Tibial nerve (tissue), 4 donors: ENCODE measurements at regions not wholly inside any gene's neighbourhood (a gene's known extent, or its start where the extent isn't known, plus 50 kb on each side); places are given as distances from the start of the nearest gene placed in this dataset.

ENCODE experiments used
- DNase-seq, 2 donors: peaks; one replicate each; pipeline ENCODE4 v3.0.0-alpha.2; 2019; ENCODE audit warnings: low spot score in 2 of 2
- H3K27ac ChIP-seq, 4 donors: fragments of 200-600 bp; sonication (generic) in 3 of 4; one replicate each; pipeline ENCODE4 v1.5.1; 2017 to 2019; ENCODE audit warnings: mild to moderate bottlenecking in 1 of 4
- H3K27me3 ChIP-seq, 2 donors: fragments of 200-600 bp; sonication (generic) in 1 of 2; one replicate each; pipeline versions ENCODE4 v1.5.1 to v1.6.0; 2017 to 2019
- H3K36me3 ChIP-seq, 3 donors: fragments of 200-600 bp; sonication (generic); one replicate each; pipeline ENCODE4 v1.5.1; 2018 to 2019
- H3K4me1 ChIP-seq, 4 donors: fragments of 200-600 bp; sonication (generic) in 3 of 4; one replicate each; pipeline ENCODE4 v1.5.1; 2017 to 2019
- H3K4me3 ChIP-seq, 4 donors: fragments of 200-600 bp; sonication (generic) in 3 of 4; one replicate each; pipeline ENCODE4 v1.5.1; 2017 to 2019; ENCODE audit warnings: mild to moderate bottlenecking in 1 of 4, moderate library complexity in 1 of 4
- H3K9me3 ChIP-seq, 4 donors: fragments of 200-600 bp; sonication (generic) in 3 of 4; one replicate each; pipeline ENCODE4 v1.5.1; 2017 to 2019
- EP300 ChIP-seq, 2 donors: sonication (generic); formaldehyde crosslinking; IDR thresholded peaks; one replicate each; pipeline ENCODE4 v1.6.1; 2017; ENCODE audit warnings: antibody characterized with exemption in 2 of 2, mild to moderate bottlenecking in 1 of 2
- POLR2A ChIP-seq, 2 donors: fragments of 450-650 bp; IDR thresholded peaks; one replicate each; pipeline ENCODE4 v1.6.1; 2017; ENCODE audit warnings: antibody characterized with exemption in 2 of 2, mild to moderate bottlenecking in 2 of 2, moderate library complexity in 2 of 2
- WGBS, 2 donors: methylation state at CpG; one replicate each; pipeline ENCODE4 v1.1.5; 2018; 5-methylcytosine and 5-hydroxymethylcytosine counted together
- TF ChIP-seq, protein P1 (sequence below), 5 experiments: fragments of 200-600 bp in 3 of 5; fragments of 450-650 bp in 2 of 5; sonication (generic) in 3 of 5; IDR thresholded peaks; one replicate each; pipeline ENCODE4 v1.5.1; 2016 to 2019; ENCODE audit warnings: antibody characterized with exemption in 5 of 5, mild to moderate bottlenecking in 3 of 5, moderate library complexity in 2 of 5

DNA sequence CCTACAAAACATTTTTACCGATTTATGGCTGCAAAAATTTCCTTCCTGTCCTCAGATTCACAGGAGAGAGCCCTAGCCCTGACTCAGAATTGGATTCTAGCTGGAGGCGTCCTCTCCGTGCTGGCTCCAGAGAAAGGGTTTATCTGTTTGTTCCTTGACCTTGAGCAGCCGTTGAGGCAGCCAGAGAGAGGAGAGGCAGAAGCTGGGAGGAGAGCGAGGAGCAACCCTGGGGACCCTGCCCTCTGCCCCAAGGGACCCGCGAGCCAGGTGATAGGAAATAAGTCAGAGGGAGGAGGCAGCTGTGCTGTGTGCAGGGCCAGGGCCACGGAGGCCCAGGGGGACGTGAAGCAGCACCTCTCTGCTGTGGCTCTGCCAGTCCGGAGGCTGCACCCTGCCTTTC is 75.6 kb downstream of the IGLL1 start:
- Histone ChIP-seq H3K4me3 (no peak overlapping the region), H3K36me3 (no peaks in the 10 kb centered on the region), H3K27me3 (no peaks in the 10 kb centered on the region), H3K4me1 (peaks cover 0 to 7% (median 0%) of the 10 kb centered on the region in 4 donors), H3K27ac (no peak overlapping the region), H3K9me3 (no peaks in the 10 kb centered on the region)
- 40 to 44% methylated on average over 9 to 10 of the region's 10 CpGs for WGBS, 2 donors
- no peak for DNase-seq
- TF ChIP-seq EP300 (IDR thresholded peaks at IDR 0.05) (no peak), POLR2A (IDR thresholded peaks at IDR 0.05) (no peak)
- TF ChIP-seq, protein P1, sequence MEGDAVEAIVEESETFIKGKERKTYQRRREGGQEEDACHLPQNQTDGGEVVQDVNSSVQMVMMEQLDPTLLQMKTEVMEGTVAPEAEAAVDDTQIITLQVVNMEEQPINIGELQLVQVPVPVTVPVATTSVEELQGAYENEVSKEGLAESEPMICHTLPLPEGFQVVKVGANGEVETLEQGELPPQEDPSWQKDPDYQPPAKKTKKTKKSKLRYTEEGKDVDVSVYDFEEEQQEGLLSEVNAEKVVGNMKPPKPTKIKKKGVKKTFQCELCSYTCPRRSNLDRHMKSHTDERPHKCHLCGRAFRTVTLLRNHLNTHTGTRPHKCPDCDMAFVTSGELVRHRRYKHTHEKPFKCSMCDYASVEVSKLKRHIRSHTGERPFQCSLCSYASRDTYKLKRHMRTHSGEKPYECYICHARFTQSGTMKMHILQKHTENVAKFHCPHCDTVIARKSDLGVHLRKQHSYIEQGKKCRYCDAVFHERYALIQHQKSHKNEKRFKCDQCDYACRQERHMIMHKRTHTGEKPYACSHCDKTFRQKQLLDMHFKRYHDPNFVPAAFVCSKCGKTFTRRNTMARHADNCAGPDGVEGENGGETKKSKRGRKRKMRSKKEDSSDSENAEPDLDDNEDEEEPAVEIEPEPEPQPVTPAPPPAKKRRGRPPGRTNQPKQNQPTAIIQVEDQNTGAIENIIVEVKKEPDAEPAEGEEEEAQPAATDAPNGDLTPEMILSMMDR (IDR thresholded peaks at IDR 0.05): no peak

DNA sequence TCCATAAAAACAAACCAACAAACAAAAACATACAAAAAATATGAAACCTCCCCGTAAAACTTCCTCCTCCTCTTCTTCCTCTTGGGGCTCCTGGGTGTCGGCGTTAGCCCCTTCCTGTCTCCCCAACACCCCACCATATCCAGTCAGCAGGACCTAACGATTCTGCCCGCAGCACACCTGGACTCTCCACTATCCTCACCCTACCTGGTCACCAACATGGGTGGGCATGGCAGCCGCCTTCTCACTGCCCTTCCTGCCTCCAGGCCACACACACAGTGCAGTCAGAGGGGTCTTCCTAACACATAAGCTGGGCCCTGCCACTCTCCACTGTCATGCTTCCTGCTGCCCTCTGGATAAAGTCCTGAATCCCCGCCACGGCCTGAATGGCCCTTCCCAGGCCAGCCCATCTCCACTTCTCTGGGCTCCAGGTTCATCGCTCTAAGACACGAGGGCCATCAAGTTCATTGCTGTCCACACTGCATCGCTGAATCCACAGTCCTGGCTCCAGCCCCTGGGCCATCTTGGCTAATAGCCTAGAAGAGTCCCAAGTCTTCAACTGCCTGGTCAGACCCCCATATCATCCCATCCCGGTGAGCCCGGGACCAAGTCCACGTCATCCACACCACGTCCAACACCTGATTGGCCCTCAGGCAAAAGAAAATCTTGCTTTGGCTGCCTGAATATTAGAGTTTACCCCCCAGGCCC is 76.2 kb downstream of the IGLL1 start:
- no peaks in the 10 kb centered on the region for H3K9me3 ChIP-seq
- peaks cover 0 to 7% (median 0%) of the 10 kb centered on the region in 4 donors for H3K4me1 ChIP-seq
- 87% methylated on average over 15 of the region's 15 CpGs for WGBS, 2 donors
- no peaks in the 10 kb centered on the region for H3K27me3 ChIP-seq
- DNase-seq: no peak
- TF ChIP-seq EP300 (IDR thresholded peaks at IDR 0.05) (no peak), POLR2A (IDR thresholded peaks at IDR 0.05) (no peak)
- TF ChIP-seq, protein P1 (IDR thresholded peaks at IDR 0.05): no peak
- H3K36me3 ChIP-seq: no peaks in the 10 kb centered on the region
- no peak overlapping the region for H3K27ac ChIP-seq
- H3K4me3 ChIP-seq: no peak overlapping the region

DNA sequence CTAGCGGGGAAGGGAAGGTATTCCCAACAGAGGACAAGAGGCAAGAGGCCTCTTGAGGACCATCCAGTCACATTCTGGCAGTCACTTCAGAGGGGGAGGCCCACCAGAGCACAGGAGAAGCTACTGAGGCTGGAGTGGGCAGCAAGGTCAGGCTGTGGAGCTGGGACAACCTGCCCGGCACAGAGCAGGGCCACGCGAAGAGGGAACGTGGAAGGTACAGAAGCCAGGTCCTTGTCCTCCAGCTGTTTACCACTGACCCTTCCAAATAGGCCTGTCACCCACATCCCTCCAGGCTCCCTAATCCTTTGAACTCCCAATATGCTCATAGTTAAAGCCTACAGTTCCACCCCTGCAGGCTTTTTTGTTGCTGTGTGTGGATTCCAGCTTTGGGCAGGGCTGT is 76.9 kb downstream of the IGLL1 start:
- no peaks in the 10 kb centered on the region for H3K9me3 ChIP-seq
- no peak overlapping the region for H3K4me3 ChIP-seq
- DNase-seq: no peak
- no peaks in the 10 kb centered on the region for H3K36me3 ChIP-seq
- no peaks in the 10 kb centered on the region for H3K27me3 ChIP-seq
- H3K27ac ChIP-seq: no peak overlapping the region
- TF ChIP-seq, protein P1 (IDR thresholded peaks at IDR 0.05): no peak
- TF ChIP-seq EP300 (IDR thresholded peaks at IDR 0.05): no peak
- no peak for TF ChIP-seq POLR2A (IDR thresholded peaks at IDR 0.05)
- peaks cover 0 to 7% (median 0%) of the 10 kb centered on the region in 4 donors for H3K4me1 ChIP-seq
- 80 to 95% methylated on average over 4 to 5 of the region's 5 CpGs for WGBS, 2 donors

DNA sequence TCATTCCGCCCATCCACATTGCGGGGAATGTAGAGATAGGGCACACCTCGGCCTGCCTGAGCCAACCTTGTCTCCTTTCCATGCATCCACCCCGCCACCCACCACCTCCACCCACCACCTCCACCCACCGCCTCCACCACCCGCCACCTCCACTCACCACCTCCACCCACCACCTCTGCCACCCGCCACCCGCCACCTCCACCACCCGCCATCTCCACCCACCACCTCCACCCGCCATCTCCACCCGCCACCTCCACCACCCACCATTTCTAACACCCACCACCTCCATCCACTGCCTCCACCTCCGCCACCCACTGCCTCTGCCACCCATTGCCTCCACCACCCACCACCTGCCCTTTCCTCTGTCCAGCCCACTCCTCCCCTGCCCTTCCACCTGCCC is 78.4 kb downstream of the IGLL1 start:
- no peaks in the 10 kb centered on the region for H3K36me3 ChIP-seq
- no peak overlapping the region for H3K4me3 ChIP-seq
- no peak overlapping the region for H3K27ac ChIP-seq
- WGBS, 2 donors: 86 to 87% methylated on average over 12 of the region's 12 CpGs
- DNase-seq: no peak
- no peaks in the 10 kb centered on the region for H3K27me3 ChIP-seq
- H3K4me1 ChIP-seq: peaks cover 0 to 7% (median 0%) of the 10 kb centered on the region in 4 donors
- H3K9me3 ChIP-seq: no peaks in the 10 kb centered on the region
- TF ChIP-seq POLR2A (IDR thresholded peaks at IDR 0.05): no peak
- TF ChIP-seq, protein P1 (IDR thresholded peaks at IDR 0.05): no peak
- no peak for TF ChIP-seq EP300 (IDR thresholded peaks at IDR 0.05)

DNA sequence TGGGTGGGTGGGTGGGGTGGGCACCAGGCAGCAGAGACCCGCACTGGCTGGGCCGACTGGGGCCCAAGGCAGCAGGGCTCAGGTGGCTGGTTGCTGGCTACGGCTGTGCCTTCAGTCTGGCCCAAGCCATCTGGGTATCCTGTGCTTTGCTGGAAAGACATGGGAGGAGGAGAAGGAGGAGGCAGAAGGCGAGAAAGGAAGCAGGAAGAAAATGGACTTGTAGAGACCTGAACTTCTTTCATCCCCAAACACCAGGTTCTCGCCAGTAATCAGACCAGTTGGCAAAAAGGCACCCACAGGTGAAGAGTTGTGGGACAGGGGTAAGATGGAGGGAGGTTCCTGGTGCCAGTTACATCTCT is 78.8 kb downstream of the IGLL1 start:
- no peaks in the 10 kb centered on the region for H3K27me3 ChIP-seq
- DNase-seq: no peak
- WGBS, 2 donors: 66 to 68% methylated on average over 5 of the region's 5 CpGs
- TF ChIP-seq, protein P1 (IDR thresholded peaks at IDR 0.05): no peak
- TF ChIP-seq POLR2A (IDR thresholded peaks at IDR 0.05) (no peak), EP300 (IDR thresholded peaks at IDR 0.05) (no peak)
- no peak overlapping the region for H3K4me3 ChIP-seq
- peaks cover 0 to 7% (median 0%) of the 10 kb centered on the region in 4 donors for H3K4me1 ChIP-seq
- H3K36me3 ChIP-seq: no peaks in the 10 kb centered on the region
- H3K27ac ChIP-seq: no peak overlapping the region
- H3K9me3 ChIP-seq: no peaks in the 10 kb centered on the region
